ENCODE measurements at regions not wholly inside any gene's neighbourhood (a gene's known extent, or its start where the extent isn't known, plus 50 kb on each side); places are given as distances from the start of the nearest gene placed in this dataset.

DNA sequence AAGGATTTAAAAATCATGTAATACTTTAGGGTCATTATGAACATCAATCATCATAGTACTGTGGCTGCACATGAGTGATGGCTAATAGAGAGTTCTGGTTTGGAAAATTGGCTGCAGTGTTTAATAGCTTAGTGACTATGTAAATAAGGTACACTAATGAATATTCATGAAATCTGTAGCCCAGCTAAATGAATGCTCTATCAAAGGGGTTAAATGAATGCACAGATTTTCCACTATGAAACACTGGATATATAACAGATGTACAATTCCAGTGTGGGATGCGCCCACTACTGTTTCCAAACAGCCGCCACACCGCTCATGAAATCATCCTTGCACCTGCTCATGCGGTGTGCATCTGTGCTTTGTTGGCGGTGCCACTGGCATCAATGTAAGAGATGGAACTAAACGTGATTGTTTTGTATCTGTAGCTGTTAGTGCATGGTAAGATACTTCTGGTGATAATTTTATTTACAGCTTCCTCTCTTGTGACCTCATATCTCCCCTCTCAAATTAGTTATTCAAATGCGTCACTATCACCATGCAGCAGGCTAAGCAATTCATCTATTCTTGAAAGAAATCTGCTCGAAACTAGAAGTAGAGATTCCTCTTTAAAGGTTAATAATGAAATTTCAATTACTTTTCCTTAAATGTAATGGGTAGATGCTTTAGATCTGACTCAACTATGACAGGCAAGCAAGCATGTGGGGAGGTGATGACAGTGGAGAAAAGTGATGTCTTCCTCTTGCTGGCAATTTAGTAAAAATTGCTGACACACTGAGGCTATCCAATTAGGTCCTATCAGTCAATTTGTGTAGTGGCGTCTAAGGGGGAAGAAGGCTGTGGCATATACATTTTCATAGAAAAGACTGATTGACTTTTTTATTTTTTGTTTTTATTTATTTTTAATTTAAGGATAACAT is 433.6 kb downstream of the AEBP2 start:
- TF ChIP-seq POLR2AphosphoS5 (IDR thresholded peaks at IDR 0.05; ENCODE audit: borderline replicate concordance, low read depth, low read length): no peak
- no peak for TF ChIP-seq EZH2 (IDR thresholded peaks at IDR 0.05)
